H1 (cell line): ENCODE measurements at regions not wholly inside any gene's neighbourhood (a gene's known extent, or its start where the extent isn't known, plus 50 kb on each side); places are given as distances from the start of the nearest gene placed in this dataset.
A peak's percentile ranks its signal among the peaks of the same experiment; 100 is the strongest.

ENCODE experiments used
- CTCF ChIA-PET: fragments of 300-600 bp; sonication (Branson Sonifier 250); formaldehyde crosslinking; loops from one replicate; lab custom pipeline; 2021; ENCODE audit not compliant: partially characterized antibody; lab: Charles Lee
- POLR2A ChIA-PET: fragments of 300-600 bp; sonication (Branson Sonifier 250); formaldehyde crosslinking; loops from one replicate; lab custom pipeline; 2021; ENCODE audit warnings: inconsistent platforms; ENCODE audit not compliant: partially characterized antibody; lab: Charles Lee
- DNase-seq, 2 experiments: peaks; one replicate each; pipeline versions ENCODE4 v3.0.0 to v3.0.0-alpha.2; 2010 to 2022; ENCODE audit warnings: low spot score in 2 of 2, low read depth in 1 of 2, mixed read lengths in 1 of 2
- FAIRE-seq: peaks from 2 replicates; lab custom pipeline; 2011; peaks lifted over from hg19 to GRCh38; lab: Jason Lieb, UNC
- H2AFZ ChIP-seq: 2 replicates; pipeline ENCODE4 v1.8.1; 2012; ENCODE audit warnings: low read length, inconsistent platforms
- H2AK5ac ChIP-seq: 2 replicates; pipeline ENCODE4 v1.6.1; 2013; ENCODE audit warnings: low read depth, low read length
- H2BK120ac ChIP-seq: replicated peaks from 2 replicates; pipeline ENCODE3; 2013; ENCODE audit warnings: low read depth, low read length, inconsistent platforms
- H2BK12ac ChIP-seq: 2 replicates; pipeline ENCODE4 v1.6.1; 2013; ENCODE audit warnings: low read depth, low read length
- H2BK15ac ChIP-seq: 2 replicates; pipeline ENCODE4 v1.6.1; 2013; ENCODE audit warnings: low read length
- H2BK20ac ChIP-seq: 2 replicates; pipeline ENCODE4 v1.6.1; 2013; ENCODE audit warnings: low read length
- H2BK5ac ChIP-seq: 2 replicates; pipeline ENCODE4 v1.6.1; 2013; ENCODE audit warnings: low read depth, low read length
- H3K14ac ChIP-seq: 2 replicates; pipeline ENCODE4 v1.6.1; 2013; ENCODE audit warnings: inconsistent platforms; ENCODE audit not compliant: insufficient read length
- H3K18ac ChIP-seq: 2 replicates; pipeline ENCODE4 v1.6.1; 2013; ENCODE audit warnings: low read length; ENCODE audit errors: extremely low read depth
- H3K23ac ChIP-seq: 2 replicates; pipeline ENCODE4 v1.6.1; 2013; ENCODE audit warnings: inconsistent platforms; ENCODE audit not compliant: insufficient read length
- H3K23me2 ChIP-seq: 2 replicates; pipeline ENCODE4 v1.6.1; 2013; ENCODE audit warnings: low read depth, low read length
- H3K27ac ChIP-seq: 2 replicates; pipeline ENCODE4 v1.6.1; 2011; ENCODE audit warnings: low read depth, low read length, inconsistent platforms
- H3K27me3 ChIP-seq, 4 experiments: replicated peaks in 1 of 4; 1 replicate in 1 of 4; 2 replicates in 3 of 4; pipeline versions ENCODE4 v1.6.1 to v1.8.1; 2011 to 2013; ENCODE audit warnings: low read length in 3 of 4, mild to moderate bottlenecking in 3 of 4, inconsistent platforms in 2 of 4, mixed read lengths in 2 of 4, moderate library complexity in 1 of 4; ENCODE audit not compliant: control insufficient read depth in 3 of 4, insufficient read depth in 3 of 4; ENCODE audit errors: extremely low read depth in 1 of 4
- H3K36me3 ChIP-seq, 4 experiments: 2 replicates each; pipeline versions ENCODE4 v1.6.1 to v1.8.1; 2011 to 2013; ENCODE audit warnings: mild to moderate bottlenecking in 4 of 4, low read length in 3 of 4, moderate library complexity in 2 of 4, control low read depth in 1 of 4, inconsistent platforms in 1 of 4; ENCODE audit not compliant: insufficient read depth in 4 of 4, control insufficient read depth in 2 of 4
- H3K4ac ChIP-seq: replicated peaks from 2 replicates; pipeline ENCODE3; 2013; ENCODE audit warnings: low read length, low read depth, mixed read lengths, inconsistent platforms; ENCODE audit not compliant: insufficient read length
- H3K4me1 ChIP-seq, 4 experiments: replicated peaks in 1 of 4; 1 replicate in 1 of 4; 2 replicates in 3 of 4; pipeline versions ENCODE4 v1.6.1 to v1.8.1; 2011 to 2013; ENCODE audit warnings: low read length in 3 of 4, inconsistent platforms in 2 of 4, mixed read lengths in 1 of 4; ENCODE audit not compliant: insufficient read depth in 4 of 4, control insufficient read depth in 3 of 4
- H3K4me2 ChIP-seq, 2 experiments: 2 replicates each; pipeline versions ENCODE4 v1.6.1 to v1.8.1; 2011 to 2013; ENCODE audit warnings: low read depth in 2 of 2, low read length in 2 of 2, control low read depth in 1 of 2, inconsistent platforms in 1 of 2, mild to moderate bottlenecking in 1 of 2; ENCODE audit not compliant: insufficient read depth in 1 of 2
- H3K4me3 ChIP-seq, 4 experiments: fragments of 200-600, 300-600 bp in 1 of 4; sonication (generic), shearing (Covaris generic), sonication (Bioruptor Twin) in 1 of 4; 2 replicates each; pipeline versions ENCODE4 v1.5.1 to v1.8.1; 2011 to 2016; ENCODE audit warnings: low read length in 4 of 4, low read depth in 3 of 4, control low read depth in 2 of 4, inconsistent platforms in 2 of 4, mild to moderate bottlenecking in 2 of 4, mixed read lengths in 1 of 4, moderate library complexity in 1 of 4; ENCODE audit not compliant: insufficient read depth in 2 of 4; ENCODE audit errors: extremely low read depth in 1 of 4
- H3K56ac ChIP-seq: replicated peaks from 2 replicates; pipeline ENCODE3; 2013; ENCODE audit warnings: low read depth, mild to moderate bottlenecking, mixed read lengths, low read length, inconsistent platforms; ENCODE audit not compliant: insufficient read length
- H3K79me1 ChIP-seq: 2 replicates; pipeline ENCODE4 v1.6.1; 2013; ENCODE audit warnings: low read depth, low read length, control low read depth
- H3K79me2 ChIP-seq, 2 experiments: 2 replicates each; pipeline versions ENCODE4 v1.6.1 to v1.8.1; 2012 to 2013; ENCODE audit warnings: low read length in 2 of 2, mild to moderate bottlenecking in 2 of 2, inconsistent platforms in 1 of 2; ENCODE audit not compliant: insufficient read depth in 2 of 2, control insufficient read depth in 1 of 2
- H3K9ac ChIP-seq, 4 experiments: replicated peaks in 1 of 4; 1 replicate in 1 of 4; 2 replicates in 3 of 4; pipeline versions ENCODE4 v1.6.1 to v1.8.1; 2011 to 2013; ENCODE audit warnings: low read depth in 3 of 4, low read length in 3 of 4, control low read depth in 2 of 4, mild to moderate bottlenecking in 2 of 4, moderate library complexity in 2 of 4, inconsistent platforms in 1 of 4; ENCODE audit errors: extremely low read depth in 1 of 4
- H3K9me3 ChIP-seq, 2 experiments: 2 replicates each; pipeline versions ENCODE4 v1.6.1 to v1.8.1; 2012 to 2013; ENCODE audit warnings: mild to moderate bottlenecking in 2 of 2, moderate library complexity in 2 of 2, control low read depth in 1 of 2, inconsistent platforms in 1 of 2, low read depth in 1 of 2, low read length in 1 of 2, mixed read lengths in 1 of 2; ENCODE audit not compliant: insufficient read depth in 2 of 2
- H4K20me1 ChIP-seq, 2 experiments: replicated peaks in 1 of 2; 2 replicates each; pipeline versions ENCODE3 to v1.8.1; 2011 to 2013; ENCODE audit warnings: inconsistent platforms in 2 of 2, low read length in 2 of 2, mild to moderate bottlenecking in 1 of 2; ENCODE audit not compliant: insufficient read depth in 2 of 2, control insufficient read depth in 1 of 2
- H4K5ac ChIP-seq: 2 replicates; pipeline ENCODE4 v1.6.1; 2013; ENCODE audit warnings: low read length, low read depth, mixed read lengths, inconsistent platforms; ENCODE audit not compliant: insufficient read length
- H4K8ac ChIP-seq: 2 replicates; pipeline ENCODE4 v1.8.0; 2013; ENCODE audit warnings: mild to moderate bottlenecking, moderate library complexity, low read length, inconsistent platforms; ENCODE audit not compliant: insufficient read depth; ENCODE audit errors: extremely low read depth
- H4K91ac ChIP-seq: replicated peaks from 2 replicates; pipeline ENCODE3; 2013; ENCODE audit warnings: low read length, mixed read lengths, inconsistent platforms; ENCODE audit not compliant: insufficient read length
- WGBS, 2 experiments: shearing (Covaris generic) in 1 of 2; methylation state at CpG; one replicate each; pipeline versions ENCODE4 v1.1.6 to v1.1.7; 2013 to 2015; ENCODE audit warnings: low lambda C conversion rate in 2 of 2, mixed read lengths in 2 of 2, inconsistent platforms in 1 of 2, low coverage in 1 of 2, missing lambda C conversion rate in 1 of 2; ENCODE audit not compliant: insufficient replicate concordance in 2 of 2, insufficient coverage in 1 of 2, insufficient read length in 1 of 2; ENCODE audit errors: extremely low coverage in 1 of 2, missing lambda C conversion rate in 1 of 2; 5-methylcytosine and 5-hydroxymethylcytosine counted together
- TF ChIP-seq, protein P1 (sequence below): fragments of 300-600 bp; sonication (generic); IDR thresholded peaks from 2 replicates; pipeline ENCODE4 v1.7.1; 2012; ENCODE audit warnings: low read length, moderate library complexity, mild to moderate bottlenecking, inconsistent platforms; ENCODE audit not compliant: insufficient replicate concordance

DNA sequence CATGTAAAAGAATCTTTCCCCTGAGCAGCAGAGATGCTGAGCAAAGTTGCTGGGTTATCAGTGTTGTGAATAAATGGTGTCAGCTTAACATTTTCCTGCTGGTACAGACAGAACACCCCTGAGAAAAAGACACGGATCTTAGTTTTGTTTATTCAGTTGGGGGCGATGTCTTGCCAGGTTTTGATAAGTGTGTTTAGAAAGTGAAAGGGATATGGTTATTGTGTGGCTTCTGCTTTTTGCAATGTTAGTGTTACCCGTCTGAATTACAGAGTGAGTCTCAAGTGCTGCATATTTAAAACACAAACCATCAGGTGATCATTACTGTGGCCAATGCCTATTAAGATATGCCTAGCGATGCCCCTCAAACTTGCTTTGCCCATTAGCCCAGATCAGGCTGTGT is 864.6 kb upstream of the SEL1L start:
- H3K4me3 ChIP-seq: no peak overlapping the region
- no peak overlapping the region for H4K91ac ChIP-seq
- no peak overlapping the region for H3K18ac ChIP-seq
- peaks cover 0 to 4% (median 2%) of the 10 kb centered on the region in 4 experiments; a peak in 1 of 7 replicates for H3K4me1 ChIP-seq
- H3K56ac ChIP-seq: no peak overlapping the region
- H3K79me2 ChIP-seq: no peaks in the 10 kb centered on the region
- WGBS, 2 experiments: 53% methylated on average over 4 of the region's 4 CpGs; no CpG with 5 or more reads in 1 of the 2 experiments
- no peak overlapping the region for H2BK12ac ChIP-seq
- no peaks in the 10 kb centered on the region for H3K36me3 ChIP-seq
- H3K27ac ChIP-seq: no peak overlapping the region
- H4K5ac ChIP-seq: no peak overlapping the region
- no peaks in the 10 kb centered on the region for H3K23me2 ChIP-seq
- H3K27me3 ChIP-seq: no peaks in the 10 kb centered on the region
- POLR2A ChIA-PET: no interaction called here
- peak overlapping the region; percentile 84 for H2AFZ ChIP-seq
- no peaks in the 10 kb centered on the region for H4K20me1 ChIP-seq
- H2BK5ac ChIP-seq: no peak overlapping the region
- H3K4me2 ChIP-seq: no peak overlapping the region
- H3K23ac ChIP-seq: no peak overlapping the region
- FAIRE-seq (no peak), DNase-seq (no peak)
- H2AK5ac ChIP-seq: no peak overlapping the region
- no peak overlapping the region for H2BK15ac ChIP-seq
- no peak overlapping the region for H3K9ac ChIP-seq
- CTCF ChIA-PET: interaction anchor here (1.5 kb wide), 1 partner anchor 10 kb away, joined by 4 read pairs; no protein-coding TSS in a partner anchor
- H3K14ac ChIP-seq: no peak overlapping the region
- no peaks in the 10 kb centered on the region for H3K79me1 ChIP-seq
- no peak overlapping the region for H3K4ac ChIP-seq
- no peaks in the 10 kb centered on the region for H3K9me3 ChIP-seq
- no peak overlapping the region for H4K8ac ChIP-seq
- no peak overlapping the region for H2BK120ac ChIP-seq
- no peak overlapping the region for H2BK20ac ChIP-seq
- TF ChIP-seq, protein P1, sequence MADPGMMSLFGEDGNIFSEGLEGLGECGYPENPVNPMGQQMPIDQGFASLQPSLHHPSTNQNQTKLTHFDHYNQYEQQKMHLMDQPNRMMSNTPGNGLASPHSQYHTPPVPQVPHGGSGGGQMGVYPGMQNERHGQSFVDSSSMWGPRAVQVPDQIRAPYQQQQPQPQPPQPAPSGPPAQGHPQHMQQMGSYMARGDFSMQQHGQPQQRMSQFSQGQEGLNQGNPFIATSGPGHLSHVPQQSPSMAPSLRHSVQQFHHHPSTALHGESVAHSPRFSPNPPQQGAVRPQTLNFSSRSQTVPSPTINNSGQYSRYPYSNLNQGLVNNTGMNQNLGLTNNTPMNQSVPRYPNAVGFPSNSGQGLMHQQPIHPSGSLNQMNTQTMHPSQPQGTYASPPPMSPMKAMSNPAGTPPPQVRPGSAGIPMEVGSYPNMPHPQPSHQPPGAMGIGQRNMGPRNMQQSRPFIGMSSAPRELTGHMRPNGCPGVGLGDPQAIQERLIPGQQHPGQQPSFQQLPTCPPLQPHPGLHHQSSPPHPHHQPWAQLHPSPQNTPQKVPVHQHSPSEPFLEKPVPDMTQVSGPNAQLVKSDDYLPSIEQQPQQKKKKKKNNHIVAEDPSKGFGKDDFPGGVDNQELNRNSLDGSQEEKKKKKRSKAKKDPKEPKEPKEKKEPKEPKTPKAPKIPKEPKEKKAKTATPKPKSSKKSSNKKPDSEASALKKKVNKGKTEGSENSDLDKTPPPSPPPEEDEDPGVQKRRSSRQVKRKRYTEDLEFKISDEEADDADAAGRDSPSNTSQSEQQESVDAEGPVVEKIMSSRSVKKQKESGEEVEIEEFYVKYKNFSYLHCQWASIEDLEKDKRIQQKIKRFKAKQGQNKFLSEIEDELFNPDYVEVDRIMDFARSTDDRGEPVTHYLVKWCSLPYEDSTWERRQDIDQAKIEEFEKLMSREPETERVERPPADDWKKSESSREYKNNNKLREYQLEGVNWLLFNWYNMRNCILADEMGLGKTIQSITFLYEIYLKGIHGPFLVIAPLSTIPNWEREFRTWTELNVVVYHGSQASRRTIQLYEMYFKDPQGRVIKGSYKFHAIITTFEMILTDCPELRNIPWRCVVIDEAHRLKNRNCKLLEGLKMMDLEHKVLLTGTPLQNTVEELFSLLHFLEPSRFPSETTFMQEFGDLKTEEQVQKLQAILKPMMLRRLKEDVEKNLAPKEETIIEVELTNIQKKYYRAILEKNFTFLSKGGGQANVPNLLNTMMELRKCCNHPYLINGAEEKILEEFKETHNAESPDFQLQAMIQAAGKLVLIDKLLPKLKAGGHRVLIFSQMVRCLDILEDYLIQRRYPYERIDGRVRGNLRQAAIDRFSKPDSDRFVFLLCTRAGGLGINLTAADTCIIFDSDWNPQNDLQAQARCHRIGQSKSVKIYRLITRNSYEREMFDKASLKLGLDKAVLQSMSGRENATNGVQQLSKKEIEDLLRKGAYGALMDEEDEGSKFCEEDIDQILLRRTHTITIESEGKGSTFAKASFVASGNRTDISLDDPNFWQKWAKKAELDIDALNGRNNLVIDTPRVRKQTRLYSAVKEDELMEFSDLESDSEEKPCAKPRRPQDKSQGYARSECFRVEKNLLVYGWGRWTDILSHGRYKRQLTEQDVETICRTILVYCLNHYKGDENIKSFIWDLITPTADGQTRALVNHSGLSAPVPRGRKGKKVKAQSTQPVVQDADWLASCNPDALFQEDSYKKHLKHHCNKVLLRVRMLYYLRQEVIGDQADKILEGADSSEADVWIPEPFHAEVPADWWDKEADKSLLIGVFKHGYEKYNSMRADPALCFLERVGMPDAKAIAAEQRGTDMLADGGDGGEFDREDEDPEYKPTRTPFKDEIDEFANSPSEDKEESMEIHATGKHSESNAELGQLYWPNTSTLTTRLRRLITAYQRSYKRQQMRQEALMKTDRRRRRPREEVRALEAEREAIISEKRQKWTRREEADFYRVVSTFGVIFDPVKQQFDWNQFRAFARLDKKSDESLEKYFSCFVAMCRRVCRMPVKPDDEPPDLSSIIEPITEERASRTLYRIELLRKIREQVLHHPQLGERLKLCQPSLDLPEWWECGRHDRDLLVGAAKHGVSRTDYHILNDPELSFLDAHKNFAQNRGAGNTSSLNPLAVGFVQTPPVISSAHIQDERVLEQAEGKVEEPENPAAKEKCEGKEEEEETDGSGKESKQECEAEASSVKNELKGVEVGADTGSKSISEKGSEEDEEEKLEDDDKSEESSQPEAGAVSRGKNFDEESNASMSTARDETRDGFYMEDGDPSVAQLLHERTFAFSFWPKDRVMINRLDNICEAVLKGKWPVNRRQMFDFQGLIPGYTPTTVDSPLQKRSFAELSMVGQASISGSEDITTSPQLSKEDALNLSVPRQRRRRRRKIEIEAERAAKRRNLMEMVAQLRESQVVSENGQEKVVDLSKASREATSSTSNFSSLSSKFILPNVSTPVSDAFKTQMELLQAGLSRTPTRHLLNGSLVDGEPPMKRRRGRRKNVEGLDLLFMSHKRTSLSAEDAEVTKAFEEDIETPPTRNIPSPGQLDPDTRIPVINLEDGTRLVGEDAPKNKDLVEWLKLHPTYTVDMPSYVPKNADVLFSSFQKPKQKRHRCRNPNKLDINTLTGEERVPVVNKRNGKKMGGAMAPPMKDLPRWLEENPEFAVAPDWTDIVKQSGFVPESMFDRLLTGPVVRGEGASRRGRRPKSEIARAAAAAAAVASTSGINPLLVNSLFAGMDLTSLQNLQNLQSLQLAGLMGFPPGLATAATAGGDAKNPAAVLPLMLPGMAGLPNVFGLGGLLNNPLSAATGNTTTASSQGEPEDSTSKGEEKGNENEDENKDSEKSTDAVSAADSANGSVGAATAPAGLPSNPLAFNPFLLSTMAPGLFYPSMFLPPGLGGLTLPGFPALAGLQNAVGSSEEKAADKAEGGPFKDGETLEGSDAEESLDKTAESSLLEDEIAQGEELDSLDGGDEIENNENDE: no peak
